Fibroblast of mammary gland (primary cell): ENCODE measurements at regions not wholly inside any gene's neighbourhood (a gene's known extent, or its start where the extent isn't known, plus 50 kb on each side); places are given as distances from the start of the nearest gene placed in this dataset.

Experiments
- DNase-seq: peaks from one replicate; pipeline ENCODE4 v3.0.0-alpha.2; 2010; ENCODE audit warnings: low read depth
- H3K4me3 ChIP-seq: 2 replicates; pipeline ENCODE4 v1.5.1; 2011; ENCODE audit warnings: low read depth, mild to moderate bottlenecking, low read length, moderate library complexity; ENCODE audit not compliant: control insufficient read depth
- CTCF ChIP-seq: conservative IDR thresholded peaks from 2 replicates; pipeline ENCODE4 v1.5.1; 2011; ENCODE audit warnings: low read depth, low read length, inconsistent platforms; ENCODE audit not compliant: control insufficient read depth, insufficient read depth

GRCh38 chr6:155782739-155783459 lies 327.3 kb upstream of the NOX3 start:
- DNase-seq, result peak; percentile 2

GRCh38 chr6:155782320-155782731 lies 326.7 kb upstream of the NOX3 start:
- no peak for TF ChIP-seq CTCF
- DNase-seq, result peak; percentile 29

More at GRCh38 chr6:155782739-155783459, 327.3 kb upstream of the NOX3 start:
- H3K4me3 ChIP-seq, result no peak overlapping the region
- TF ChIP-seq CTCF, result no peak

DNA sequence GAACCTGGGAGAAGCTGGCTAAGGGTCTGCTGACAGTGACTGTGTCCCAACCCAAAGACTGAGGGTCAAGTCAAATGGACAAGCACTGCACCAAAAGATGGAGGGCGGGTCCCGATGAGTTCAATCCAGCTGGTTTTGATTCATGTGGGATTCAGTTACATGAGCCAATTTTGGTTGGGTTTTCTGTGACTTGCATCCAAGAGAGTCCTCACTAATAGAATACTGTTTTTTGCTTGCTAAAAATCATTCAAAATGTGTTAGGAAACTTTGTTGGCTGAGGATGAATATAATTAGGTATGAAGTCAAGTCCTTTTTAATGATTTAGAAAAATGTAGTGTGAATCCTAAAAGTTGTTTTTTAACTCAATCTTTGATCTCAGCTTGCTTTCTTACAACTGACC lies 323.8 kb upstream of the NOX3 start:
- DNase-seq, result no peak
- no peak for TF ChIP-seq CTCF
- no peak overlapping the region for H3K4me3 ChIP-seq

More at GRCh38 chr6:155782320-155782731, 326.7 kb upstream of the NOX3 start:
- H3K4me3 ChIP-seq, result no peak overlapping the region

GRCh38 chr6:155778336-155778735 lies 322.7 kb upstream of the NOX3 start:
- no peak overlapping the region for H3K4me3 ChIP-seq
- no peak for DNase-seq
- no peak for TF ChIP-seq CTCF

DNA sequence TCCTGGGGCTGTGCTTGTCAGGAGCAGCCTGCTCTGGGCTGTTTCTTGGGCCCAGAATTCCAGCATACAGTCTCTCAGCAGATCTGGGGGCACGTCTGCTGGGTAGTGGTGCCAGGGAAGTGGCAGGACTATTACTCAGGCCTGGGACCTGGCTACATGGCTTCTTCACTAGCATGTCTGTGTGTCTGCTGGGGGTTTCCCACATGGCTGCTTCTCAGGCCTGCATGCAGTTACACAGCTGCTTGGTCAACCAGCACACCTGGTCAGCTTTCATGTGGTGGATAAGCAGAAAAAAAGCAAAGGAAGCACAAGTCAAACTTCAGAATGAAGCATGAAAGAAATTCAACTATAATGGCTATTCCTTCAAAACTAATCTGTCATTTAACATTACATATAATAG lies 316.2 kb upstream of the NOX3 start:
- H3K4me3 ChIP-seq, result no peak overlapping the region
- no peak for DNase-seq
- TF ChIP-seq CTCF, result no peak

DNA sequence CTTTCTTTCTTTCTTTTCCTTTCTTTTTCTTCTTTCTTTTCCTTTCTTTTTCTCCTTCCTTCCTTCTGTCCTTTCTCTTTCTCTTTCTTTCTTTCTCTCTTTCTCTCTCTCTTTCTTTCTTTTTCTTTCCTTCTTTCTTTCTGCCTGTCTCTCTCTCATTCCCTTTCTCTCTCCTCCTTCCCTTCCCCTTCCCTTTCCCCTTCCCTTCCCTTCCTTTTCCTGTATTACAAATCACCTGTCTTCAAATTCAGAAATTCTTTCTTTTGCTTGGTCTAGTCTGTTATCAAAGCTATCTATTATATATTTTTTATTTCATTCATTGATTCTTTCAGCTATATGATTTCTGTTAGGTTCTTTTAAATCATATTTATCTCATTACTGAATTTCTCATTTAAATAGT lies 315.2 kb upstream of the NOX3 start:
- DNase-seq, result no peak
- TF ChIP-seq CTCF, result no peak
- H3K4me3 ChIP-seq, result no peak overlapping the region
